Neural progenitor cell (in vitro differentiated cells): ENCODE measurements at regions not wholly inside any gene's neighbourhood (a gene's known extent, or its start where the extent isn't known, plus 50 kb on each side); places are given as distances from the start of the nearest gene placed in this dataset.

Source experiments
- DNase-seq: peaks from one replicate; pipeline ENCODE4 v3.0.0-alpha.2; 2016; ENCODE audit warnings: low spot score
- H2AFZ ChIP-seq: fragments of 200-600 bp; sonication (generic); replicated peaks from 2 replicates; pipeline ENCODE4 v1.6.1; 2016; ENCODE audit warnings: antibody characterized with exemption
- H3F3A ChIP-seq: fragments of 200-600 bp; sonication (generic); 2 replicates; pipeline ENCODE4 v1.6.1; 2016; ENCODE audit warnings: antibody characterized with exemption, low read depth
- H3K27ac ChIP-seq: fragments of 200-600 bp; sonication (generic); 2 replicates; pipeline ENCODE4 v1.5.1; 2016; ENCODE audit warnings: mild to moderate bottlenecking
- H3K27me3 ChIP-seq: fragments of 200-600 bp; sonication (generic); 2 replicates; pipeline ENCODE4 v1.6.1; 2016; ENCODE audit warnings: mild to moderate bottlenecking, moderate library complexity
- H3K36me3 ChIP-seq: fragments of 200-600 bp; sonication (generic); 2 replicates; pipeline ENCODE4 v1.5.1; 2016
- H3K4me1 ChIP-seq: fragments of 200-600 bp; sonication (generic); 2 replicates; pipeline ENCODE4 v1.6.1; 2016; ENCODE audit warnings: mixed run types
- H3K4me2 ChIP-seq: fragments of 200-600 bp; sonication (generic); 2 replicates; pipeline ENCODE4 v1.6.1; 2016
- H3K4me3 ChIP-seq: fragments of 200-600 bp; sonication (generic); 2 replicates; pipeline ENCODE4 v1.5.1; 2016
- H3K79me2 ChIP-seq: fragments of 200-600 bp; sonication (generic); 2 replicates; pipeline ENCODE4 v1.6.1; 2016; ENCODE audit warnings: low read depth
- H3K9ac ChIP-seq: fragments of 200-600 bp; sonication (generic); 2 replicates; pipeline ENCODE4 v1.6.1; 2016
- H3K9me3 ChIP-seq: fragments of 200-600 bp; sonication (generic); 2 replicates; pipeline ENCODE4 v1.5.1; 2016; ENCODE audit warnings: low read depth
- H4K20me1 ChIP-seq: fragments of 200-600 bp; sonication (generic); 2 replicates; pipeline ENCODE4 v1.6.1; 2016; ENCODE audit warnings: low read depth
- H3K27ac Mint-ChIP-seq: 3 replicates; pipeline ENCODE4 v1.8.0; 2021; ENCODE audit warnings: mixed read lengths
- H3K27me3 Mint-ChIP-seq: 2 replicates; pipeline ENCODE4 v1.8.0; 2022; ENCODE audit warnings: low read depth, mild to moderate bottlenecking, inconsistent platforms, moderate library complexity, mixed read lengths; ENCODE audit not compliant: insufficient read depth
- H3K36me3 Mint-ChIP-seq: 3 replicates; pipeline ENCODE4 v1.8.0; 2021; ENCODE audit warnings: mixed read lengths
- H3K4me1 Mint-ChIP-seq: 3 replicates; pipeline ENCODE4 v1.8.0; 2021; ENCODE audit warnings: mixed read lengths
- H3K4me3 Mint-ChIP-seq: 3 replicates; pipeline ENCODE4 v1.8.0; 2021; ENCODE audit warnings: mild to moderate bottlenecking, moderate library complexity, mixed read lengths
- H3K9me3 Mint-ChIP-seq: 3 replicates; pipeline ENCODE4 v1.8.0; 2020; ENCODE audit warnings: mixed read lengths
- CTCF ChIP-seq: fragments of 200-600 bp; sonication (generic); IDR thresholded peaks from 2 replicates; pipeline ENCODE4 v1.5.1; 2017; ENCODE audit warnings: antibody characterized with exemption, mild to moderate bottlenecking
- EZH2 ChIP-seq: fragments of 200-600 bp; sonication (generic); IDR thresholded peaks from 2 replicates; pipeline ENCODE4 v1.6.1; 2017; ENCODE audit warnings: antibody characterized with exemption, mild to moderate bottlenecking, moderate library complexity
- EZH2phosphoT487 ChIP-seq: fragments of 200-600 bp; sonication (generic); IDR thresholded peaks from 2 replicates; pipeline ENCODE4 v1.6.1; 2017; ENCODE audit warnings: antibody characterized with exemption

GRCh38 chr9:75648034-75648433 lies 242.4 kb upstream of the PCSK5 start:
- Histone ChIP-seq H3F3A (no peaks in the 10 kb centered on the region), H3K27ac (no peak overlapping the region), H3K4me1 (no peaks in the 10 kb centered on the region), H3K79me2 (no peaks in the 10 kb centered on the region), H3K9me3 (no peaks in the 10 kb centered on the region), H4K20me1 (no peaks in the 10 kb centered on the region), H3K36me3 (no peaks in the 10 kb centered on the region), H3K4me3 (no peak overlapping the region), H3K9ac (no peak overlapping the region), H3K27me3 (no peaks in the 10 kb centered on the region), H2AFZ (no peak overlapping the region), H3K4me2 (no peak overlapping the region)
- H3K9me3 Mint-ChIP-seq: peaks cover 2% of the 10 kb centered on the region
- no peaks in the 10 kb centered on the region for H3K27me3 Mint-ChIP-seq
- H3K4me1 Mint-ChIP-seq: no peaks in the 10 kb centered on the region
- no peak overlapping the region for H3K27ac Mint-ChIP-seq
- H3K36me3 Mint-ChIP-seq: no peaks in the 10 kb centered on the region
- H3K4me3 Mint-ChIP-seq: no peak overlapping the region
- no peak for DNase-seq
- no peak for TF ChIP-seq EZH2
- no peak for TF ChIP-seq CTCF
- no peak for TF ChIP-seq EZH2phosphoT487

- DNase-seq: no peak
- no peaks in the 10 kb centered on the region for H3K79me2 ChIP-seq
- H2AFZ ChIP-seq: no peak overlapping the region
- H3K4me3 Mint-ChIP-seq: no peak overlapping the region
- no peaks in the 10 kb centered on the region for H3K36me3 Mint-ChIP-seq
- no peaks in the 10 kb centered on the region for H3K27me3 Mint-ChIP-seq
- no peaks in the 10 kb centered on the region for H3K4me1 Mint-ChIP-seq
- no peaks in the 10 kb centered on the region for H3K36me3 ChIP-seq
- no peaks in the 10 kb centered on the region for H4K20me1 ChIP-seq
- no peaks in the 10 kb centered on the region for H3K27me3 ChIP-seq
- H3K9me3 ChIP-seq: no peaks in the 10 kb centered on the region
- no peak overlapping the region for H3K27ac Mint-ChIP-seq
- peaks cover 5% of the 10 kb centered on the region for H3K4me1 ChIP-seq
- TF ChIP-seq EZH2phosphoT487 (no peak), EZH2 (no peak), CTCF (no peak)
- no peak overlapping the region for H3K9ac ChIP-seq
- peaks cover 2% of the 10 kb centered on the region for H3K9me3 Mint-ChIP-seq
- H3K4me2 ChIP-seq: no peak overlapping the region
- H3F3A ChIP-seq: no peaks in the 10 kb centered on the region
- H3K4me3 ChIP-seq: no peak overlapping the region
- H3K27ac ChIP-seq: no peak overlapping the region
These were observed 241.4 kb upstream of the PCSK5 start for GRCh38 chr9:75649060-75649459.

- Mint-ChIP-seq H3K4me1 (no peaks in the 10 kb centered on the region), H3K27ac (no peak overlapping the region), H3K27me3 (no peaks in the 10 kb centered on the region), H3K9me3 (peaks cover 2% of the 10 kb centered on the region), H3K4me3 (no peak overlapping the region), H3K36me3 (no peaks in the 10 kb centered on the region)
- no peaks in the 10 kb centered on the region for H3K79me2 ChIP-seq
- H3K27me3 ChIP-seq: no peaks in the 10 kb centered on the region
- no peak overlapping the region for H3K27ac ChIP-seq
- H3K4me1 ChIP-seq: peaks cover 5% of the 10 kb centered on the region
- no peak overlapping the region for H2AFZ ChIP-seq
- H3K4me3 ChIP-seq: no peak overlapping the region
- H3K4me2 ChIP-seq: no peak overlapping the region
- no peaks in the 10 kb centered on the region for H3K36me3 ChIP-seq
- no peaks in the 10 kb centered on the region for H4K20me1 ChIP-seq
- H3K9ac ChIP-seq: no peak overlapping the region
- no peaks in the 10 kb centered on the region for H3F3A ChIP-seq
- no peak for DNase-seq
- H3K9me3 ChIP-seq: no peaks in the 10 kb centered on the region
- no peak for TF ChIP-seq EZH2phosphoT487
- TF ChIP-seq EZH2: no peak
These were observed 238.8 kb upstream of the PCSK5 start for GRCh38 chr9:75651709-75652108.

DNA sequence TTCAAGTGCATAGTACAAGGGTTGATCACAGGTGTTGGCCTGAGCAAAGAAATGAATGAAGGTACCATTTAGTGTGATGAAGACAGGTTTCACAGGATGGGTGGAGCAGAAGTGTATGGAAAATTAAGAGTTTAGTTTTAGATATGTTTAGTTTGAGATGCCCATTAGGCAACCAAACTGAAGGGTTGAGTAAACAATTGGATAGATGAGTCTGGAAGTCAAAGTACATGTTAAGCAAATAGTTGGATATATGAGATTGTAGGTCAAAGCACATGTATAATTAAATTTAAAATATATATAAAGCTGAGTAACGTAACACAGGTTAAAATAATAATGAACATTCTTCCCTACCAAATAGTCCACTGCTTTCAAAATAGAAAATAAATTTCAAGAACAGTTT lies 237.1 kb upstream of the PCSK5 start:
- Histone ChIP-seq H3K4me1 (peaks cover 10% of the 10 kb centered on the region), H3K79me2 (no peaks in the 10 kb centered on the region), H3K36me3 (no peaks in the 10 kb centered on the region), H3K27ac (no peak overlapping the region), H3K9ac (no peak overlapping the region), H3K4me2 (no peak overlapping the region), H3K4me3 (no peak overlapping the region), H3K27me3 (no peaks in the 10 kb centered on the region), H3F3A (no peaks in the 10 kb centered on the region), H3K9me3 (no peaks in the 10 kb centered on the region), H2AFZ (no peak overlapping the region), H4K20me1 (no peaks in the 10 kb centered on the region)
- Mint-ChIP-seq H3K4me1 (no peaks in the 10 kb centered on the region), H3K27me3 (no peaks in the 10 kb centered on the region), H3K4me3 (no peak overlapping the region), H3K36me3 (no peaks in the 10 kb centered on the region), H3K9me3 (peaks cover 5% of the 10 kb centered on the region), H3K27ac (no peak overlapping the region)
- TF ChIP-seq EZH2phosphoT487 (no peak), CTCF (no peak), EZH2 (no peak)
- DNase-seq: no peak
